ENCODE measurements at regions not wholly inside any gene's neighbourhood (a gene's known extent, or its start where the extent isn't known, plus 50 kb on each side); places are given as distances from the start of the nearest gene placed in this dataset.

DNA sequence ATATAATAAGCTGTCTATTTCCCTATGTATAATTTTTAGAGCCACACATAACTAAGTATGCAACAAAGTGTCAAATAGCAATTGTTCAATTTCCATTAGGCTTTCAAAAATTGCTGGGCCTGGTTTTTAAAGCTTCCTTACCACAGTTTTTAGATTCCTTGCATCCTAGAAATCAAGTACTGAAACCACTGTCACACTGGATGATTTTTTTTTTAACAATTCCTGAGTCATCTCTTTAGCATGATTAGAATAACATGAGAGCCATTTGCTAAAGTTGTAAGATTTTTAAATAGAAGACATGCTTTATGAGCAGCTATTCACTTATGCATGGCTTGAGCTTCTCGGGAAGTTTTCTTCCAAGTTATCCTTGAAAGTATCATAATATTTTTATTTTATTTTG is 319.5 kb upstream of the NXPH2 start:
- no peaks in the 10 kb centered on the region for H3K9me3 ChIP-seq
- H3K4me1 ChIP-seq, result no peaks in the 10 kb centered on the region
- FAIRE-seq (no peak), ATAC-seq (no peak), DNase-seq (no peak)
- no peaks in the 10 kb centered on the region for H3K36me3 ChIP-seq
- TF ChIP-seq, protein P1, sequence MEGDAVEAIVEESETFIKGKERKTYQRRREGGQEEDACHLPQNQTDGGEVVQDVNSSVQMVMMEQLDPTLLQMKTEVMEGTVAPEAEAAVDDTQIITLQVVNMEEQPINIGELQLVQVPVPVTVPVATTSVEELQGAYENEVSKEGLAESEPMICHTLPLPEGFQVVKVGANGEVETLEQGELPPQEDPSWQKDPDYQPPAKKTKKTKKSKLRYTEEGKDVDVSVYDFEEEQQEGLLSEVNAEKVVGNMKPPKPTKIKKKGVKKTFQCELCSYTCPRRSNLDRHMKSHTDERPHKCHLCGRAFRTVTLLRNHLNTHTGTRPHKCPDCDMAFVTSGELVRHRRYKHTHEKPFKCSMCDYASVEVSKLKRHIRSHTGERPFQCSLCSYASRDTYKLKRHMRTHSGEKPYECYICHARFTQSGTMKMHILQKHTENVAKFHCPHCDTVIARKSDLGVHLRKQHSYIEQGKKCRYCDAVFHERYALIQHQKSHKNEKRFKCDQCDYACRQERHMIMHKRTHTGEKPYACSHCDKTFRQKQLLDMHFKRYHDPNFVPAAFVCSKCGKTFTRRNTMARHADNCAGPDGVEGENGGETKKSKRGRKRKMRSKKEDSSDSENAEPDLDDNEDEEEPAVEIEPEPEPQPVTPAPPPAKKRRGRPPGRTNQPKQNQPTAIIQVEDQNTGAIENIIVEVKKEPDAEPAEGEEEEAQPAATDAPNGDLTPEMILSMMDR (IDR thresholded peaks at IDR 0.05), result no peak
- 30 to 87% methylated on average over 1 of the region's 1 CpG for WGBS, 2 donors
- H3K27me3 ChIP-seq, result no peaks in the 10 kb centered on the region
- H3K27ac ChIP-seq, result no peak overlapping the region
- H3K4me3 ChIP-seq, result no peak overlapping the region
- intact Hi-C loops (cut with DNase I), result no loop called here

DNA sequence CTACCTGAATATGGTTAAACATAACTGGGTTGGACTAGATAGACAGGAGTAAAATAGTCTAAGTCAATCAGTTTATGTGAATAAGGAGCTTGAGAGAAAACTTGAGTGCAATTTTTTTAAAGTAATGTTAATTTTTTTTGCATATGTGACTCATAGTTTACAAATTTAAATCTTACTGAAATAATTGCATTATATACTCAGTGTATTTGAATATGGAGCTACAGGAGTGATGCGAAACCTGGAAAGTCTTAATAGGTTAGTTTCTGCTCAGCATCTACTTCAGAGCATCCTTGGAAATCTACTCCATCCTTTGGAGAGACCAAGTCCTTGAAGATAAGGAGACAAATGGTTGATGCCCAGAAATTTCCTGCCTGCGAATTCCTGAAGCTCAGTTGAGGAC is 318.8 kb upstream of the NXPH2 start:
- intact Hi-C loops (cut with DNase I), result no loop called here
- H3K36me3 ChIP-seq, result no peaks in the 10 kb centered on the region
- no peak overlapping the region for H3K4me3 ChIP-seq
- no peak for ATAC-seq
- H3K27me3 ChIP-seq, result no peaks in the 10 kb centered on the region
- no peaks in the 10 kb centered on the region for H3K4me1 ChIP-seq
- 70 to 80% methylated on average over 2 of the region's 2 CpGs for WGBS, 2 donors
- no peak for FAIRE-seq
- no peak for DNase-seq
- no peaks in the 10 kb centered on the region for H3K9me3 ChIP-seq
- H3K27ac ChIP-seq, result no peak overlapping the region
- TF ChIP-seq, protein P1 (IDR thresholded peaks at IDR 0.05), result no peak

DNA sequence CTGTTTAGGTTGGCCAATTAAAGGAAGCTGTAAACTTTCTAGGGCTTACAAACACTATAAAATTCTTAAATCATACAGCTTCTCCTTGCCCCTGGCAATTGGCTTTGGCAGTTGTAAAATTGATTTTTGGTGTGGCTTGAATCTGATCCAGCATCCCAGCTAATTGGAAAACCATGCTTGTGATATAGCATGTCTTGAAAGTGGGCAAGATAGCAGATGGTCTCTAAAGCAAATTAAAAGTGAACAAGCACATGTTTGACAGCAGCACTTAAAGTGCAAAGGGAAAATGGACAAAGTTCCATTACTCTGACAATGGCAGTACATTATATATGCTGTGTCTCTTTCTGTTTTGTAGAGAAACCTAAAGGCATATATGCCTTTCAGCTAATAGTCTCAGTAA is 302.9 kb upstream of the NXPH2 start:
- H3K9me3 ChIP-seq, result no peaks in the 10 kb centered on the region
- FAIRE-seq, result no peak
- no peaks in the 10 kb centered on the region for H3K4me1 ChIP-seq
- intact Hi-C loops (cut with DNase I), result no loop called here
- DNase-seq, result no peak
- H3K27me3 ChIP-seq, result no peaks in the 10 kb centered on the region
- H3K36me3 ChIP-seq, result no peaks in the 10 kb centered on the region
- H3K27ac ChIP-seq, result no peak overlapping the region
- TF ChIP-seq, protein P1 (IDR thresholded peaks at IDR 0.05), result no peak
- no peak for ATAC-seq
- no peak overlapping the region for H3K4me3 ChIP-seq

- no peaks in the 10 kb centered on the region for H3K4me1 ChIP-seq
- ATAC-seq (no peak), DNase-seq (no peak), FAIRE-seq (no peak)
- H3K4me3 ChIP-seq, result no peak overlapping the region
- no peak overlapping the region for H3K27ac ChIP-seq
- no peaks in the 10 kb centered on the region for H3K27me3 ChIP-seq
- TF ChIP-seq, protein P1 (IDR thresholded peaks at IDR 0.05), result no peak
- intact Hi-C loops (cut with DNase I), result no loop called here
- no peaks in the 10 kb centered on the region for H3K9me3 ChIP-seq
- H3K36me3 ChIP-seq, result no peaks in the 10 kb centered on the region
Observed at GRCh38 chr2:139080244-139080643, 300.1 kb upstream of the NXPH2 start.

- FAIRE-seq (no peak), ATAC-seq (no peak), DNase-seq (no peak)
- WGBS, 2 donors, result 70 to 78% methylated on average over 2 of the region's 2 CpGs
- no peaks in the 10 kb centered on the region for H3K27me3 ChIP-seq
- no peaks in the 10 kb centered on the region for H3K4me1 ChIP-seq
- intact Hi-C loops (cut with DNase I), result no loop called here
- no peaks in the 10 kb centered on the region for H3K36me3 ChIP-seq
- TF ChIP-seq, protein P1 (IDR thresholded peaks at IDR 0.05), result no peak
- H3K4me3 ChIP-seq, result no peak overlapping the region
- no peaks in the 10 kb centered on the region for H3K9me3 ChIP-seq
- no peak overlapping the region for H3K27ac ChIP-seq
Observed at GRCh38 chr2:139079311-139079710, 299.1 kb upstream of the NXPH2 start.

All from pancreas (tissue), 10 donors.